HepG2 (cell line): ENCODE measurements at regions not wholly inside any gene's neighbourhood (a gene's known extent, or its start where the extent isn't known, plus 50 kb on each side); places are given as distances from the start of the nearest gene placed in this dataset.

Experiments used
- ATAC-seq: fragments of 200-7000 bp; cut with Tn5 transposase; 3 replicates; pipeline ENCODE4 v1.9.1; 2020; ENCODE audit warnings: mild to moderate bottlenecking, moderate library complexity
- BruUV-seq: library from RNA; stranded (reverse); fragments of 400-500 nt; replicated peaks from 2 replicates; lab custom pipeline; 2021; lab: Mats Ljungman, UMichigan
- CTCF ChIA-PET: fragments of 300-600 bp; formaldehyde crosslinking; extraction: SDS; loops from one replicate; lab custom pipeline; 2021; ENCODE audit warnings: low total read pairs, inconsistent platforms, low intra/inter-chr PET ratio; lab: Yijun Ruan, JAX
- POLR2A ChIA-PET: fragments of 350-600 bp; sonication (Branson Sonifier 250); formaldehyde crosslinking; loops from one replicate; lab custom pipeline; 2020; ENCODE audit warnings: antibody characterized with exemption, inconsistent platforms; lab: Yijun Ruan, JAX
- DNase-seq: peaks from one replicate; pipeline ENCODE4 v3.0.0-alpha.2; 2015; ENCODE audit warnings: low spot score
- FAIRE-seq: peaks from 3 replicates; lab custom pipeline; 2011; peaks lifted over from hg19 to GRCh38; lab: Jason Lieb, UNC
- H2AFZ ChIP-seq: one replicate; pipeline ENCODE4 v1.6.1; 2011; ENCODE audit warnings: low read length, inconsistent platforms
- H3K27ac ChIP-seq: fragments of 300-600 bp; 3 replicates; pipeline ENCODE4 v1.8.0; 2011; ENCODE audit warnings: mixed run types, mild to moderate bottlenecking, mixed read lengths, low read length, inconsistent platforms; ENCODE audit not compliant: insufficient read depth; ENCODE audit errors: extremely low read length
- H3K27me3 ChIP-seq, 2 experiments: fragments of 200-600 bp in 1 of 2; 2 replicates in 1 of 2; 3 replicates in 1 of 2; pipeline versions ENCODE4 v1.6.0 to v1.8.0; 2011; ENCODE audit warnings: low read length in 2 of 2, mild to moderate bottlenecking in 2 of 2, moderate library complexity in 2 of 2, inconsistent platforms in 1 of 2; ENCODE audit not compliant: insufficient read depth in 2 of 2, control insufficient read depth in 1 of 2
- H3K36me3 ChIP-seq, 2 experiments: fragments of 200-600 bp in 1 of 2; replicated peaks in 1 of 2; 2 replicates in 1 of 2; 3 replicates in 1 of 2; pipeline versions ENCODE4 v1.5.1 to v1.8.0; 2011; ENCODE audit warnings: low read length in 2 of 2, inconsistent platforms in 1 of 2; ENCODE audit not compliant: insufficient read depth in 2 of 2, control insufficient read depth in 1 of 2
- H3K4me1 ChIP-seq: 2 replicates; pipeline ENCODE4 v1.5.1; 2012; ENCODE audit warnings: low read length, inconsistent platforms; ENCODE audit not compliant: insufficient read depth
- H3K4me2 ChIP-seq: 2 replicates; pipeline ENCODE4 v1.6.0; 2011; ENCODE audit warnings: low read depth, low read length, inconsistent platforms
- H3K4me3 ChIP-seq, 3 experiments: fragments of 200-600 bp in 1 of 3; sonication (generic), shearing (Covaris generic) in 1 of 3; replicated peaks in 1 of 3; 2 replicates each; pipeline ENCODE4 v1.5.1; 2011 to 2016; ENCODE audit warnings: low read length in 3 of 3, inconsistent platforms in 2 of 3, low read depth in 2 of 3, mild to moderate bottlenecking in 2 of 3, control low read depth in 1 of 3, mixed read lengths in 1 of 3; ENCODE audit not compliant: insufficient read depth in 1 of 3
- H3K79me2 ChIP-seq: one replicate; pipeline ENCODE4 v1.6.1; 2011; ENCODE audit warnings: low read length, inconsistent platforms; ENCODE audit not compliant: insufficient read depth
- H3K9ac ChIP-seq: 2 replicates; pipeline ENCODE4 v1.6.0; 2011; ENCODE audit warnings: mild to moderate bottlenecking, low read depth, low read length, inconsistent platforms; ENCODE audit not compliant: insufficient read depth
- H3K9me3 ChIP-seq: 2 replicates; pipeline ENCODE4 v1.5.1; 2012; ENCODE audit warnings: mild to moderate bottlenecking, low read length
- H4K20me1 ChIP-seq: 2 replicates; pipeline ENCODE4 v1.6.0; 2011; ENCODE audit warnings: inconsistent platforms, mild to moderate bottlenecking, low read length, moderate library complexity; ENCODE audit not compliant: insufficient read depth
- ATRX ChIP-seq: sonication (generic); formaldehyde crosslinking; IDR thresholded peaks from 2 replicates; pipeline ENCODE4 v1.4.0; 2020; ENCODE audit warnings: missing genetic modification reagents, borderline replicate concordance
- BCL3 ChIP-seq: sonication (generic); formaldehyde crosslinking; IDR thresholded peaks from 2 replicates; pipeline ENCODE4 v1.5.1; 2020; ENCODE audit warnings: mild to moderate bottlenecking, missing genetic modification reagents, moderate library complexity
- BORCS8-MEF2B ChIP-seq: sonication (generic); formaldehyde crosslinking; IDR thresholded peaks from 2 replicates; pipeline ENCODE4 v1.8.0; 2022; ENCODE audit warnings: mild to moderate bottlenecking, missing genetic modification reagents
- CERS6 ChIP-seq: sonication (generic); formaldehyde crosslinking; IDR thresholded peaks from 2 replicates; pipeline ENCODE4 v1.5.0; 2020; ENCODE audit warnings: missing genetic modification reagents
- HIVEP1 ChIP-seq: sonication (generic); formaldehyde crosslinking; IDR thresholded peaks from 2 replicates; pipeline ENCODE4 v1.4.0; 2020; ENCODE audit warnings: mild to moderate bottlenecking, missing genetic modification reagents
- MAFK ChIP-seq, 2 experiments: IDR thresholded peaks in 1 of 2; conservative IDR thresholded peaks in 1 of 2; 2 replicates each; pipeline ENCODE4 v1.6.1; 2011; ENCODE audit warnings: improper control_type of control experiment in 2 of 2, low read length in 2 of 2
- NCOA5 ChIP-seq: sonication (generic); formaldehyde crosslinking; IDR thresholded peaks from 2 replicates; pipeline ENCODE4 v1.4.0; 2020; ENCODE audit warnings: missing genetic modification reagents
- NR0B2 ChIP-seq: sonication (generic); formaldehyde crosslinking; IDR thresholded peaks from 2 replicates; pipeline ENCODE4 v1.4.0; 2020; ENCODE audit warnings: mild to moderate bottlenecking, missing genetic modification reagents
- SCMH1 ChIP-seq: sonication (generic); formaldehyde crosslinking; IDR thresholded peaks from 2 replicates; pipeline ENCODE4 v1.9.0; 2021; ENCODE audit warnings: missing genetic modification reagents, mild to moderate bottlenecking, borderline replicate concordance
- SETDB1 ChIP-seq: sonication (generic); formaldehyde crosslinking; IDR thresholded peaks from 2 replicates; pipeline ENCODE4 v1.5.1; 2020; ENCODE audit warnings: missing genetic modification reagents, mild to moderate bottlenecking, borderline replicate concordance
- XBP1 ChIP-seq: sonication (generic); formaldehyde crosslinking; IDR thresholded peaks from 2 replicates; pipeline ENCODE4 v1.5.0; 2020; ENCODE audit warnings: missing genetic modification reagents
- ZBTB7A ChIP-seq: sonication (generic); formaldehyde crosslinking; IDR thresholded peaks from 2 replicates; pipeline ENCODE4 v1.8.0; 2022; ENCODE audit warnings: mild to moderate bottlenecking, missing genetic modification reagents
- ZNF451 ChIP-seq: sonication (generic); formaldehyde crosslinking; IDR thresholded peaks from 2 replicates; pipeline ENCODE4 v1.5.0; 2020; ENCODE audit warnings: mild to moderate bottlenecking, missing genetic modification reagents
- ZSCAN22 ChIP-seq: sonication (generic); formaldehyde crosslinking; IDR thresholded peaks from 2 replicates; pipeline ENCODE4 v1.4.0; 2020; ENCODE audit warnings: mild to moderate bottlenecking, missing genetic modification reagents
- WGBS: methylation state at CpG from one replicate; pipeline ENCODE4 v1.1.6; 2017; ENCODE audit warnings: low lambda C conversion rate; 5-methylcytosine and 5-hydroxymethylcytosine counted together
- in situ Hi-C: cut with HindIII; loops from 2 replicates; pipeline ENCODE4 v1.10.0; 2017; ENCODE audit warnings: low pct_unique_long_range_greater_than_20kb; ENCODE audit not compliant: extremely low pct_ligation_motif_present
- intact Hi-C: fragments of 100-400 bp; cut with micrococcal nuclease; formaldehyde crosslinking; loops from one replicate; pipeline ENCODE4 v1.10.0; 2022; ENCODE audit not compliant: unreplicated experiment

GRCh38 chr16:48949636-48950035, 332.0 kb downstream of the CBLN1 start:
- Histone ChIP-seq H3K27me3 (peaks cover 2 to 6% of the 10 kb centered on the region in 2 experiments; a peak in 2 of 5 replicates), H3K4me2 (no peak overlapping the region), H3K36me3 (no peaks in the 10 kb centered on the region), H3K9me3 (no peaks in the 10 kb centered on the region), H3K4me3 (no peak overlapping the region), H4K20me1 (no peaks in the 10 kb centered on the region), H3K27ac (no peak overlapping the region), H3K9ac (no peak overlapping the region), H3K79me2 (no peaks in the 10 kb centered on the region), H3K4me1 (no peaks in the 10 kb centered on the region), H2AFZ (no peak overlapping the region)
- TF ChIP-seq HIVEP1, result no peak
- no peak for DNase-seq
- no peak for ATAC-seq
- POLR2A ChIA-PET, result no interaction called here
- no TSS peak for BruUV-seq
- intact Hi-C loops (no loop called here), in situ Hi-C loops (no loop called here)
- no peak for FAIRE-seq
- 16% methylated on average over 2 of the region's 2 CpGs for WGBS
- CTCF ChIA-PET, result no interaction called here

GRCh38 chr16:48948911-48949310, 332.7 kb downstream of the CBLN1 start:
- ATAC-seq (no peak), FAIRE-seq (no peak), DNase-seq (no peak)
- Histone ChIP-seq H3K9me3 (no peaks in the 10 kb centered on the region), H3K4me3 (no peak overlapping the region), H3K27me3 (peaks cover 2 to 10% of the 10 kb centered on the region in 2 experiments; a peak in 2 of 5 replicates), H3K9ac (no peak overlapping the region), H3K27ac (no peak overlapping the region), H4K20me1 (no peaks in the 10 kb centered on the region), H3K4me2 (no peak overlapping the region), H3K4me1 (no peaks in the 10 kb centered on the region), H3K36me3 (no peaks in the 10 kb centered on the region), H3K79me2 (no peaks in the 10 kb centered on the region), H2AFZ (no peak overlapping the region)
- 2% methylated on average over 3 of the region's 3 CpGs for WGBS
- TF ChIP-seq XBP1 (CRISPR knock-in tag) (no peak), CERS6 (CRISPR knock-in tag) (no peak), ZNF451 (CRISPR knock-in tag) (no peak), ATRX (CRISPR knock-in tag) (no peak), BORCS8-MEF2B (CRISPR knock-in tag) (no peak), SCMH1 (CRISPR knock-in tag) (no peak), MAFK (conservative IDR thresholded peaks at IDR 0.05 in 1 of 2, IDR thresholded peaks at IDR 0.05 in 1 of 2; ENCODE audit: low read length in 2 of 2) (no peak), ZSCAN22 (no peak), BCL3 (CRISPR knock-in tag) (no peak), ZBTB7A (CRISPR knock-in tag) (no peak), NR0B2 (CRISPR knock-in tag) (no peak), NCOA5 (no peak), SETDB1 (CRISPR knock-in tag) (no peak)
- intact Hi-C loops (no loop called here), in situ Hi-C loops (no loop called here)
- CTCF ChIA-PET, result no interaction called here
- POLR2A ChIA-PET, result no interaction called here
- no TSS peak for BruUV-seq
